ENCODE measurements at regions not wholly inside any gene's neighbourhood (a gene's known extent, or its start where the extent isn't known, plus 50 kb on each side); places are given as distances from the start of the nearest gene placed in this dataset.
"Not testable (repeated sequence)": the region's sequence is repeated elsewhere in the genome, so short reads cannot be mapped to it uniquely, and the experiment has no call there.

GRCh38 chr1:104212239-104212638, 462.5 kb downstream of the AMY1C start:
- H3K9me2 ChIP-seq (replicated peaks; ENCODE audit: low read depth, low read length), result no peaks in the 10 kb centered on the region
- H3K27me3 ChIP-seq (ENCODE audit: insufficient read depth, low read length, poor library complexity, severe bottlenecking), result no peaks in the 10 kb centered on the region
- H3K4me1 ChIP-seq (ENCODE audit: insufficient read depth, low read length, poor library complexity, severe bottlenecking), result no peaks in the 10 kb centered on the region
- no peaks in the 10 kb centered on the region for H3K9me3 ChIP-seq (ENCODE audit: insufficient read depth, low read depth, low read length)
- no peak overlapping the region for H3K9ac ChIP-seq (ENCODE audit: low read depth, low read length, poor library complexity, severe bottlenecking)
- H2AFZ ChIP-seq (ENCODE audit: low read length), result no peak overlapping the region
- no peak overlapping the region for H3K4me3 ChIP-seq (ENCODE audit: low read length, poor library complexity, severe bottlenecking)
- TF ChIP-seq, protein P1, sequence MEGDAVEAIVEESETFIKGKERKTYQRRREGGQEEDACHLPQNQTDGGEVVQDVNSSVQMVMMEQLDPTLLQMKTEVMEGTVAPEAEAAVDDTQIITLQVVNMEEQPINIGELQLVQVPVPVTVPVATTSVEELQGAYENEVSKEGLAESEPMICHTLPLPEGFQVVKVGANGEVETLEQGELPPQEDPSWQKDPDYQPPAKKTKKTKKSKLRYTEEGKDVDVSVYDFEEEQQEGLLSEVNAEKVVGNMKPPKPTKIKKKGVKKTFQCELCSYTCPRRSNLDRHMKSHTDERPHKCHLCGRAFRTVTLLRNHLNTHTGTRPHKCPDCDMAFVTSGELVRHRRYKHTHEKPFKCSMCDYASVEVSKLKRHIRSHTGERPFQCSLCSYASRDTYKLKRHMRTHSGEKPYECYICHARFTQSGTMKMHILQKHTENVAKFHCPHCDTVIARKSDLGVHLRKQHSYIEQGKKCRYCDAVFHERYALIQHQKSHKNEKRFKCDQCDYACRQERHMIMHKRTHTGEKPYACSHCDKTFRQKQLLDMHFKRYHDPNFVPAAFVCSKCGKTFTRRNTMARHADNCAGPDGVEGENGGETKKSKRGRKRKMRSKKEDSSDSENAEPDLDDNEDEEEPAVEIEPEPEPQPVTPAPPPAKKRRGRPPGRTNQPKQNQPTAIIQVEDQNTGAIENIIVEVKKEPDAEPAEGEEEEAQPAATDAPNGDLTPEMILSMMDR (conservative IDR thresholded peaks at IDR 0.05; ENCODE audit: low read length), result no peak
- TF ChIP-seq EZH2phosphoT487 (IDR thresholded peaks at IDR 0.05; ENCODE audit: borderline replicate concordance), result no peak
- no peak overlapping the region for H3K4me2 ChIP-seq (ENCODE audit: low read depth, low read length, poor library complexity, severe bottlenecking)
- no peaks in the 10 kb centered on the region for H3F3A ChIP-seq (ENCODE audit: low read depth)
- H3K79me2 ChIP-seq (ENCODE audit: insufficient read depth, low read length), result no peaks in the 10 kb centered on the region
- no peaks in the 10 kb centered on the region for H4K20me1 ChIP-seq (ENCODE audit: insufficient read depth, low read length, poor library complexity, severe bottlenecking)
- H3K36me3 ChIP-seq (ENCODE audit: insufficient read depth, low read length), result no peaks in the 10 kb centered on the region

DNA sequence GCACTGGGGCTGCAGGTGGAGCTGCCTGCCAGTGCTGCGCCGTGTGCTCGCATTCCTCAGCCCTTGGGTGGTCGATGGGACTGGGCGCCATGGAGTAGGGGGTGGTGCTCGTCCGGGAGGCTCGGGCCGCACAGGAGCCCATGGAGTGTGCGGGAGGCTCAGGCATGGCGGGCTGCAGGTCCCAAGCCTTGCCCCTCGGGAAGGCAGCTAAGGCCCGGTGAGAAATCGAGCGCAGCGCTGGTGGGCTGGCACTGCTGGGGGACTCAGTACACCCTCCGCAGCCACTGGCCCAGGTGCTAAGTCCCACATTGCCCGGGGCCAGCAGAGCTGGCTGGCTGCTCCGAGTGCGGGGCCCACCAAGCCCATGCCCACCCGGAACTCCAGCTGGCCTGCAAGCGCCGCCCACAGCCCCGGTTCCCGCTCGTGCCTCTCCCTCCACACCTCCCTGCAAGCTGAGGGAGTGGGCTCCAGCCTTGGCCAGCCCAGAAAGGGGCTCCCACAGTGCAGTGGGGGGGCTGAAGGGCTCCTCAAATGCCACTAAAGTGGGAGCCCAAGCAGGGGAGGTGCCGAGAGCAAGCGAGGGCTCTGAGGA, 467.8 kb downstream of the AMY1C start:
- not testable (repeated sequence) for H3K79me2 ChIP-seq (ENCODE audit: insufficient read depth, low read length); H3K9ac ChIP-seq (ENCODE audit: low read depth, low read length, poor library complexity, severe bottlenecking); H4K20me1 ChIP-seq (ENCODE audit: insufficient read depth, low read length, poor library complexity, severe bottlenecking); H3F3A ChIP-seq (ENCODE audit: low read depth); H3K36me3 ChIP-seq (ENCODE audit: insufficient read depth, low read length); H3K4me3 ChIP-seq (ENCODE audit: low read length, poor library complexity, severe bottlenecking); H3K4me2 ChIP-seq (ENCODE audit: low read depth, low read length, poor library complexity, severe bottlenecking); H3K9me3 ChIP-seq (ENCODE audit: insufficient read depth, low read depth, low read length); H2AFZ ChIP-seq (ENCODE audit: low read length); H3K4me1 ChIP-seq (ENCODE audit: insufficient read depth, low read length, poor library complexity, severe bottlenecking); H3K27me3 ChIP-seq (ENCODE audit: insufficient read depth, low read length, poor library complexity, severe bottlenecking); H3K9me2 ChIP-seq (replicated peaks; ENCODE audit: low read depth, low read length)

GRCh38 chr1:104229860-104230259, 480.2 kb downstream of the AMY1C start:
- TF ChIP-seq EZH2phosphoT487 (IDR thresholded peaks at IDR 0.05; ENCODE audit: borderline replicate concordance), result no peak
- TF ChIP-seq, protein P1 (conservative IDR thresholded peaks at IDR 0.05; ENCODE audit: low read length), result no peak
- no peaks in the 10 kb centered on the region for H3K9me2 ChIP-seq (replicated peaks; ENCODE audit: low read depth, low read length)
- no peak overlapping the region for H3K4me2 ChIP-seq (ENCODE audit: low read depth, low read length, poor library complexity, severe bottlenecking)
- H3K4me1 ChIP-seq (ENCODE audit: insufficient read depth, low read length, poor library complexity, severe bottlenecking), result no peaks in the 10 kb centered on the region
- no peaks in the 10 kb centered on the region for H3K79me2 ChIP-seq (ENCODE audit: insufficient read depth, low read length)
- no peak overlapping the region for H3K9ac ChIP-seq (ENCODE audit: low read depth, low read length, poor library complexity, severe bottlenecking)
- no peaks in the 10 kb centered on the region for H3K27me3 ChIP-seq (ENCODE audit: insufficient read depth, low read length, poor library complexity, severe bottlenecking)
- H3K36me3 ChIP-seq (ENCODE audit: insufficient read depth, low read length), result no peaks in the 10 kb centered on the region
- no peaks in the 10 kb centered on the region for H3K9me3 ChIP-seq (ENCODE audit: insufficient read depth, low read depth, low read length)
- no peak overlapping the region for H2AFZ ChIP-seq (ENCODE audit: low read length)
- H3K4me3 ChIP-seq (ENCODE audit: low read length, poor library complexity, severe bottlenecking), result no peak overlapping the region
- no peaks in the 10 kb centered on the region for H4K20me1 ChIP-seq (ENCODE audit: insufficient read depth, low read length, poor library complexity, severe bottlenecking)
- no peaks in the 10 kb centered on the region for H3F3A ChIP-seq (ENCODE audit: low read depth)

DNA sequence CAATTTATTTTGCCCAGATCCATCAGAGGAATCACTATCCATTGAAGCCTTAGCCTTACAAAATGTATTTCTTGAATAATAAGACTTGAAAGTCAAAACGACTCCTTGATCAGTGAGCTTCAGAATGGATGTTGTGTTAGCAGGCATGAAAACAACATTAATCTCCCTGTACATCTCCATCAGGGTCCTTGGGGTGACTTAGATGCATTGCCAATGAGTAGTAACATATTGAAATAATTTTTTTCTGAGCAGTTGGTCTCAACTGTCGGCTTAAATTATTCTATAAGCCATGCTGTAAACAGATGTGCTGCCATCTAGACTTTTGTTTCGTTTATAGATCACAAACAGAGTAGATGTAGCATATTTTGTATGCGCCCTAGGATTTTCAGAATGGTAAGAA, 482.0 kb downstream of the AMY1C start:
- Histone ChIP-seq H3K4me3 (ENCODE audit: low read length, poor library complexity, severe bottlenecking) (no peak overlapping the region), H3K9ac (ENCODE audit: low read depth, low read length, poor library complexity, severe bottlenecking) (no peak overlapping the region), H3K27me3 (ENCODE audit: insufficient read depth, low read length, poor library complexity, severe bottlenecking) (no peaks in the 10 kb centered on the region), H3K4me2 (ENCODE audit: low read depth, low read length, poor library complexity, severe bottlenecking) (no peak overlapping the region), H4K20me1 (ENCODE audit: insufficient read depth, low read length, poor library complexity, severe bottlenecking) (no peaks in the 10 kb centered on the region), H3K4me1 (ENCODE audit: insufficient read depth, low read length, poor library complexity, severe bottlenecking) (no peaks in the 10 kb centered on the region), H3K9me2 (replicated peaks; ENCODE audit: low read depth, low read length) (no peaks in the 10 kb centered on the region), H3K79me2 (ENCODE audit: insufficient read depth, low read length) (no peaks in the 10 kb centered on the region), H3F3A (ENCODE audit: low read depth) (no peaks in the 10 kb centered on the region), H2AFZ (ENCODE audit: low read length) (no peak overlapping the region), H3K9me3 (ENCODE audit: insufficient read depth, low read depth, low read length) (no peaks in the 10 kb centered on the region), H3K36me3 (ENCODE audit: insufficient read depth, low read length) (no peaks in the 10 kb centered on the region)
- TF ChIP-seq, protein P1 (conservative IDR thresholded peaks at IDR 0.05; ENCODE audit: low read length), result no peak
- TF ChIP-seq EZH2phosphoT487 (IDR thresholded peaks at IDR 0.05; ENCODE audit: borderline replicate concordance), result no peak
